ENCODE measurements at regions not wholly inside any gene's neighbourhood (a gene's known extent, or its start where the extent isn't known, plus 50 kb on each side); places are given as distances from the start of the nearest gene placed in this dataset.

GRCh38 chr5:61924251-61924650 lies 381.8 kb upstream of the KIF2A start:
- Histone ChIP-seq H3K4me3 (ENCODE audit: low read depth in 2 of 2, low read length in 1 of 2) (no peak overlapping the region), H3K9ac (no peak overlapping the region), H3K79me2 (ENCODE audit: insufficient read depth) (no peaks in the 10 kb centered on the region), H4K20me1 (ENCODE audit: insufficient read depth) (no peaks in the 10 kb centered on the region), H3F3A (replicated peaks; ENCODE audit: insufficient read depth) (no peaks in the 10 kb centered on the region), H3K27ac (ENCODE audit: low read depth in 2 of 2, low read length in 1 of 2) (no peak overlapping the region), H3K9me3 (no peaks in the 10 kb centered on the region), H3K4me1 (ENCODE audit: control insufficient read depth in 1 of 2, insufficient read depth in 2 of 2, low read depth in 1 of 2, low read length in 1 of 2) (no peaks in the 10 kb centered on the region), H3K9me2 (no peaks in the 10 kb centered on the region), H3K36me3 (replicated peaks in 1 of 2; ENCODE audit: control insufficient read depth in 1 of 2, insufficient read depth in 2 of 2, low read length in 1 of 2) (no peaks in the 10 kb centered on the region), H2AFZ (ENCODE audit: low read depth) (no peak overlapping the region), H3K4me2 (no peak overlapping the region), H3K27me3 (ENCODE audit: insufficient read depth) (no peaks in the 10 kb centered on the region)
- TF ChIP-seq YY1 (IDR thresholded peaks at IDR 0.05; ENCODE audit: low read depth), result no peak
- 23% methylated on average over 1 of the region's 1 CpG for WGBS (ENCODE audit: low lambda C conversion rate)
- CTCF ChIA-PET, result interaction anchor here (1.6 kb wide), 1 partner anchor 10 kb away, joined by 4 read pairs; no protein-coding TSS in a partner anchor
- no peak for DNase-seq
- POLR2A ChIA-PET, result no interaction called here

- no peak overlapping the region for H3K27ac ChIP-seq (ENCODE audit: low read depth in 2 of 2, low read length in 1 of 2)
- no peak overlapping the region for H2AFZ ChIP-seq (ENCODE audit: low read depth)
- H3K9ac ChIP-seq, result no peak overlapping the region
- H3K9me2 ChIP-seq, result no peaks in the 10 kb centered on the region
- no peaks in the 10 kb centered on the region for H3K4me1 ChIP-seq (ENCODE audit: control insufficient read depth in 1 of 2, insufficient read depth in 2 of 2, low read depth in 1 of 2, low read length in 1 of 2)
- CTCF ChIA-PET, result no interaction called here
- no peaks in the 10 kb centered on the region for H3K27me3 ChIP-seq (ENCODE audit: insufficient read depth)
- no peaks in the 10 kb centered on the region for H3K79me2 ChIP-seq (ENCODE audit: insufficient read depth)
- no peak overlapping the region for H3K4me3 ChIP-seq (ENCODE audit: low read depth in 2 of 2, low read length in 1 of 2)
- no peak for DNase-seq
- no peak for TF ChIP-seq TCF12 (IDR thresholded peaks at IDR 0.05)
- TF ChIP-seq CTCF (IDR thresholded peaks at IDR 0.05), result no peak
- TF ChIP-seq FOXJ3 (CRISPR knock-in tag; IDR thresholded peaks at IDR 0.05), result no peak
- no peak for TF ChIP-seq NRF1 (IDR thresholded peaks at IDR 0.05; ENCODE audit: low read depth, low read length)
- TF ChIP-seq MAX (IDR thresholded peaks at IDR 0.05; ENCODE audit: low read depth), result no peak
- no peak for TF ChIP-seq TAF1 (IDR thresholded peaks at IDR 0.05; ENCODE audit: borderline replicate concordance, low read depth, low read length)
- no peak for TF ChIP-seq RFX5 (IDR thresholded peaks at IDR 0.05; ENCODE audit: low read length)
- TF ChIP-seq EZH2phosphoT487 (IDR thresholded peaks at IDR 0.05; ENCODE audit: borderline replicate concordance, low read depth), result no peak
- no peak for TF ChIP-seq RCOR1 (IDR thresholded peaks at IDR 0.05; ENCODE audit: low read length)
- no peak for TF ChIP-seq FOSL2 (IDR thresholded peaks at IDR 0.05; ENCODE audit: borderline replicate concordance, low read depth)
- TF ChIP-seq POLR2AphosphoS5 (IDR thresholded peaks at IDR 0.05; ENCODE audit: low read depth, low read length), result no peak
- no peak for TF ChIP-seq RAD21 (IDR thresholded peaks at IDR 0.05; ENCODE audit: low read length)
- TF ChIP-seq RXRA (IDR thresholded peaks at IDR 0.05; ENCODE audit: borderline replicate concordance, low read depth), result no peak
- no peak for TF ChIP-seq MXI1 (IDR thresholded peaks at IDR 0.05; ENCODE audit: low read depth, low read length)
- TF ChIP-seq FOXM1 (IDR thresholded peaks at IDR 0.05; ENCODE audit: low read depth), result no peak
- TF ChIP-seq PBX3 (IDR thresholded peaks at IDR 0.05), result no peak
- no peak for TF ChIP-seq EP300 (IDR thresholded peaks at IDR 0.05; ENCODE audit: borderline replicate concordance in 1 of 2, low read depth in 1 of 2, low read length in 1 of 2)
- TF ChIP-seq YY1 (IDR thresholded peaks at IDR 0.05; ENCODE audit: low read depth), result no peak
- no peak for TF ChIP-seq NFIC (IDR thresholded peaks at IDR 0.05; ENCODE audit: borderline replicate concordance)
- TF ChIP-seq IRF3 (IDR thresholded peaks at IDR 0.05; ENCODE audit: low read depth, low read length), result no peak
- no peaks in the 10 kb centered on the region for H3K36me3 ChIP-seq (replicated peaks in 1 of 2; ENCODE audit: control insufficient read depth in 1 of 2, insufficient read depth in 2 of 2, low read length in 1 of 2)
- H3K9me3 ChIP-seq, result no peaks in the 10 kb centered on the region
- H3K4me2 ChIP-seq, result no peak overlapping the region
- POLR2A ChIA-PET, result no interaction called here
- no peaks in the 10 kb centered on the region for H4K20me1 ChIP-seq (ENCODE audit: insufficient read depth)
- no peaks in the 10 kb centered on the region for H3F3A ChIP-seq (replicated peaks; ENCODE audit: insufficient read depth)
These were observed 379.1 kb upstream of the KIF2A start for GRCh38 chr5:61926911-61927310.
